ENCODE measurements at regions not wholly inside any gene's neighbourhood (a gene's known extent, or its start where the extent isn't known, plus 50 kb on each side); places are given as distances from the start of the nearest gene placed in this dataset.

DNA sequence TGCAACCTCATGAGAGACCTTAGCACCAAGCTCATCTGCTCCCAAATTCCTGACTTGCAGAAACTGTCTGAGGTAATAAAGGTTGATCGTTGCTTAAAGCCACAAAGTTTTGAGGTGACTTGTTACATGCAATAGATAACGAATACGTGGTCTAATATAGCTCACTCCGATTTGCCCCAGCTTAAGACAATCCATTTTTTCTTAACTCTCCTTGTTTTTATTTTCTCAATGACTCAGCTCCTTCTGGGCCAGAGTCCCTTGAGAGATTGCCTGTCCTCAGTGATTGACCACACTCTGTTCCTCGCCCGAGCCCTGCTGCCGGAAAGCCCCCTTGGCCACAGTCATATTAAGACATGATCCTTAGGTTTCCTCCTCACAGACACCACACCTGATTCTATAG, 63.7 kb upstream of the FANCC start:
- H3K4me3 ChIP-seq (ENCODE audit: low read depth, low read length), result no peak overlapping the region
- TF ChIP-seq, protein P1, sequence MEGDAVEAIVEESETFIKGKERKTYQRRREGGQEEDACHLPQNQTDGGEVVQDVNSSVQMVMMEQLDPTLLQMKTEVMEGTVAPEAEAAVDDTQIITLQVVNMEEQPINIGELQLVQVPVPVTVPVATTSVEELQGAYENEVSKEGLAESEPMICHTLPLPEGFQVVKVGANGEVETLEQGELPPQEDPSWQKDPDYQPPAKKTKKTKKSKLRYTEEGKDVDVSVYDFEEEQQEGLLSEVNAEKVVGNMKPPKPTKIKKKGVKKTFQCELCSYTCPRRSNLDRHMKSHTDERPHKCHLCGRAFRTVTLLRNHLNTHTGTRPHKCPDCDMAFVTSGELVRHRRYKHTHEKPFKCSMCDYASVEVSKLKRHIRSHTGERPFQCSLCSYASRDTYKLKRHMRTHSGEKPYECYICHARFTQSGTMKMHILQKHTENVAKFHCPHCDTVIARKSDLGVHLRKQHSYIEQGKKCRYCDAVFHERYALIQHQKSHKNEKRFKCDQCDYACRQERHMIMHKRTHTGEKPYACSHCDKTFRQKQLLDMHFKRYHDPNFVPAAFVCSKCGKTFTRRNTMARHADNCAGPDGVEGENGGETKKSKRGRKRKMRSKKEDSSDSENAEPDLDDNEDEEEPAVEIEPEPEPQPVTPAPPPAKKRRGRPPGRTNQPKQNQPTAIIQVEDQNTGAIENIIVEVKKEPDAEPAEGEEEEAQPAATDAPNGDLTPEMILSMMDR (IDR thresholded peaks at IDR 0.05; ENCODE audit: low read depth, low read length, missing control alignments), result no peak
- in situ Hi-C loops (cut with HindIII; ENCODE audit: low sequenced_read_pairs), result no loop called here
- peak; percentile 3 for DNase-seq (ENCODE audit: low read depth)

DNA sequence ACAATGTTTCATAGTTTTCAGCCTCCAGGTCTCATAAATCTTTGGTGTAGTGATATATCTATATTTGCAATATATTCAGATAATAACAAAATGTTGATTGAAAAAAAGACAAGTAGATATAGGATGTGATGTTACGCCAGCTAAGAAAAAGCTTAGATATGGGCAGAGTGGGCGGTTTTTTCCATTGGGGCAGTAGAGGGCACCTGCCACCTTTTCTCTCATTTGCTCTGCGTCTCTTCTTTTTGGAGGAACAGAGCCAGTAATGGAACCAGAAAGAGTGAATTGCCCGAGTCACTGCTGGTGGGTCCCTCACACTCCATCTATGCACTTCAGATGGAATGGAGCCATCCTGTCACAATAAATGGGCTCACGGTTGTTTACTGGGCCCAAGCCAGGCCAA, 62.1 kb upstream of the FANCC start:
- DNase-seq (ENCODE audit: low read depth), result no peak
- in situ Hi-C loops (cut with HindIII; ENCODE audit: low sequenced_read_pairs), result loop anchor here (10.0 kb wide), 1 partner anchor 115 kb away; no protein-coding TSS in a partner anchor
- TF ChIP-seq, protein P1 (IDR thresholded peaks at IDR 0.05; ENCODE audit: low read depth, low read length, missing control alignments), result no peak
- no peak overlapping the region for H3K4me3 ChIP-seq (ENCODE audit: low read depth, low read length)

DNA sequence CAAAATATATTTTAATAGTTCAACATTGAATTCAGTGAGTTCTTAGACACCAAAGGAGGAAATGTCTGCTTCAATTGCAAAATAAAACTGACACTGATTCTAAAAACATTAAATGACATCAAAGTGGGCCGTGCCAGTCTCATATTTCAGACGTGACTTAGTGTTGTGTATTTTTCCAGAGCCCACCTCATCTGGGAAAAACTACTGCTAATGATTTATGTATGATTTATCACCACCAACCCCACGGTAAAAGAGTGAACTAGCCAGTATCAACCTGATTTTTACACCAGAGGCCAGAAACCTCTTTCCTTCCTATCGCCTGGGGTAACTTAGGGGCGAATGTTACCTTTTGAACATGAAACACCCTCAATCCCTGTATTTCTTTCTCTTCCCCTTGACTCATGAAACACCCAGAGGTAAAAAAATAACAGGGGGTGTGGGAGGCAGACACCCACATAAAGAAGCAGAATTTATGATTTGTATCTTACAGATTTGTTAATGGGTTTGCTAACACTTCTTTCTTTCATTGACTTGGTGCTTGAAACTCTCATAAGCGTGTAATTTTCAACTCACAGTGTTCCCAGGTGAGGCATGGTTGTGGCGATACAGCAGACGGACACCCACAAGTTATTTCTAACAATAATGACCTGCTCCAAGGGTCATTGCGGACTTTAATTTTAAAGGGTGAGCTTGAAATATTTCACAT, 56.4 kb upstream of the FANCC start:
- H3K4me3 ChIP-seq (ENCODE audit: low read depth, low read length), result no peak overlapping the region
- in situ Hi-C loops (cut with HindIII; ENCODE audit: low sequenced_read_pairs), result loop anchor here (10.0 kb wide), 1 partner anchor 121 kb away; no protein-coding TSS in a partner anchor
- TF ChIP-seq, protein P1 (IDR thresholded peaks at IDR 0.05; ENCODE audit: low read depth, low read length, missing control alignments), result no peak
- no peak for DNase-seq (ENCODE audit: low read depth)

GRCh38 chr9:95373069-95373681, 55.7 kb upstream of the FANCC start:
- no peak overlapping the region for H3K4me3 ChIP-seq (ENCODE audit: low read depth, low read length)
- DNase-seq (ENCODE audit: low read depth), result no peak
- in situ Hi-C loops (cut with HindIII; ENCODE audit: low sequenced_read_pairs), result loop anchor here (10.0 kb wide), 1 partner anchor 122 kb away; no protein-coding TSS in a partner anchor
- TF ChIP-seq, protein P1 (IDR thresholded peaks at IDR 0.05; ENCODE audit: low read depth, low read length, missing control alignments), result no peak

DNA sequence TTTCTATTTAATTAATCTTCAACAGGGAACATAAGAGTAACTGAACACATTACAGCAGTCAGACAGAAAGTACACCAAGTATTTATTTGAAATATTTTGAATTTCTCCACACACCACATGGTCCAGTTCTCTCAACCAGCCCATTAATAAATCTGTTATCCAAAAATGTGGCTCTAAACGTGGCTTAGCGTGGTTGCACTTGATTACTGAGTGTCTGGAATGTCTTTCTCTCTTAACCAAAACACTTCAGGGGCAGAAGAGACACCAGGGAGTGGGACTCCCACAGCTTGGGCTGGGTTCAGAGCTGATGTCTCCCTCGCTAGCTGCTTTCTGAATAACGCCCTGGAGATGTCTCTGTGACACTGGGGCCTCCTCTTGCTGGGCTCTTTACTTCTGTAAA, 52.6 kb upstream of the FANCC start:
- peak; percentile 1 for DNase-seq (ENCODE audit: low read depth)
- H3K4me3 ChIP-seq (ENCODE audit: low read depth, low read length), result no peak overlapping the region
- TF ChIP-seq, protein P1 (IDR thresholded peaks at IDR 0.05; ENCODE audit: low read depth, low read length, missing control alignments), result no peak
- in situ Hi-C loops (cut with HindIII; ENCODE audit: low sequenced_read_pairs), result loop anchor here (10.0 kb wide), 1 partner anchor 125 kb away; no protein-coding TSS in a partner anchor

DNA sequence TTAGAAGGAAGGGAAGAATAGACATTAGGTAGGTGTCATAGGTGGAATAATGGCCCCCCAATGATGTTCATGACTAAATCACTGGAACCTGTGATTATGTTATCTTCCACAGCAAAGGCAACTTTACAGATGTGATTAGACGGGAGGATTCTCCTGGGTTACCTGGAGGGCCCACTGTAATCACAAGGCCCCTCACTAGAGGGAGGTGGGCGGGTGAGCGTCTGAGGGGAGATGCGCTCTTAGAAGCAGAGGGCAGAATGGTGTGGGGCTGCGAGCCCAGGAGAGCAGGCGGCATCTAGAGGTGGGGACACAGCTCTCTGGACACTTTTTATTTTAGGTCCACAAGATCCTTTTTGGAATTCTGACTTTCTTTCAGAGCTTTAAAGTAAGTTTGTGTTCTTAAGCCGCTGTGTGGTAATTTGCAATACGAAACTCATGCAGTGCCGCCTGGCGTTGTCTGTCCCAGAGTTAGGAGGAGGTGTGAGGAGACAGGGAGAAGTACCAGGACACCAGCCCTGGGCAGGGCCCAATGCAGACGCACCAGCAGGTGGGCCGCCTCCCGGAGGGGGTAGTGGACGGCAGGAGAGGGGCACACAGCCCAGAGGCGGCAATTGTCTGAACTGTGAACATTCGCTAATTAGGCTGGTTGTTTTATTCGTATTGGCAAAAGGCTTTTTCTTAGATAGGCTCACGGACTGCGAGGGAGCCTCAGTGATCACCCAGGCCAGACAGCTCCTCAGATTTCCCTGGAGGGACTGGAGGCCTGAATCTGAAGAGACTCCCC, 51.1 kb upstream of the FANCC start:
- in situ Hi-C loops (cut with HindIII; ENCODE audit: low sequenced_read_pairs), result no loop called here
- TF ChIP-seq, protein P1 (IDR thresholded peaks at IDR 0.05; ENCODE audit: low read depth, low read length, missing control alignments), result no peak
- DNase-seq (ENCODE audit: low read depth), result no peak
- H3K4me3 ChIP-seq (ENCODE audit: low read depth, low read length), result no peak overlapping the region
